IMR-90 (cell line): ENCODE measurements at regions not wholly inside any gene's neighbourhood (a gene's known extent, or its start where the extent isn't known, plus 50 kb on each side); places are given as distances from the start of the nearest gene placed in this dataset.

Source experiments
- ATAC-seq: fragments of 200-7000 bp; cut with Tn5 transposase; 2 replicates; pipeline ENCODE4 v1.9.1; 2020; ENCODE audit warnings: low read depth, mild to moderate bottlenecking, moderate library complexity
- BruUV-seq: library from RNA; stranded (reverse); fragments of 400-500 nt; replicated peaks from 2 replicates; lab custom pipeline; 2021; lab: Mats Ljungman, UMichigan
- CTCF ChIA-PET: fragments of 300-600 bp; formaldehyde crosslinking; extraction: SDS; loops from one replicate; lab custom pipeline; 2021; ENCODE audit warnings: antibody characterized with exemption; lab: Yijun Ruan, JAX
- POLR2A ChIA-PET: fragments of 300-600 bp; sonication (Branson Sonifier 250); formaldehyde crosslinking; loops from one replicate; lab custom pipeline; 2022; ENCODE audit warnings: antibody characterized with exemption; ENCODE audit not compliant: unreplicated experiment; lab: Charles Lee
- DNase-seq: peaks from one replicate; pipeline ENCODE4 v3.0.0; 2013
- H2AFZ ChIP-seq: replicated peaks from 2 replicates; pipeline ENCODE3; 2013; ENCODE audit warnings: low read length, mild to moderate bottlenecking; ENCODE audit not compliant: poor library complexity
- H2AK5ac ChIP-seq: 2 replicates; pipeline ENCODE4 v1.6.1; 2013; ENCODE audit warnings: low read depth, low read length, inconsistent platforms
- H2AK9ac ChIP-seq: replicated peaks from 2 replicates; pipeline ENCODE3; 2013; ENCODE audit warnings: mild to moderate bottlenecking, low read depth, low read length, moderate library complexity; ENCODE audit not compliant: poor library complexity
- H2BK120ac ChIP-seq: 2 replicates; pipeline ENCODE4 v1.6.1; 2013; ENCODE audit warnings: low read depth, low read length, inconsistent platforms
- H2BK15ac ChIP-seq: 3 replicates; pipeline ENCODE4 v1.6.1; 2013; ENCODE audit warnings: low read depth, low read length, inconsistent platforms
- H2BK20ac ChIP-seq: 2 replicates; pipeline ENCODE4 v1.6.1; 2013; ENCODE audit warnings: low read depth, mild to moderate bottlenecking, inconsistent platforms, low read length, moderate library complexity
- H2BK5ac ChIP-seq: 2 replicates; pipeline ENCODE4 v1.6.1; 2013; ENCODE audit warnings: mild to moderate bottlenecking, low read depth, low read length, inconsistent platforms; ENCODE audit not compliant: poor library complexity, severe bottlenecking
- H3K14ac ChIP-seq: replicated peaks from 2 replicates; pipeline ENCODE4 v1.6.1; 2013; ENCODE audit warnings: low read depth, low read length, inconsistent platforms
- H3K18ac ChIP-seq: 2 replicates; pipeline ENCODE4 v1.6.1; 2013; ENCODE audit warnings: low read depth, low read length, control low read depth
- H3K23ac ChIP-seq: 2 replicates; pipeline ENCODE4 v1.6.1; 2013; ENCODE audit warnings: low read depth, low read length, inconsistent platforms
- H3K27ac ChIP-seq: 2 replicates; pipeline ENCODE4 v1.5.1; 2013; ENCODE audit warnings: mild to moderate bottlenecking, control low read depth, low read length; ENCODE audit not compliant: insufficient read depth
- H3K27me3 ChIP-seq: 2 replicates; pipeline ENCODE4 v1.6.1; 2013; ENCODE audit warnings: low read length; ENCODE audit not compliant: control insufficient read depth, insufficient read depth
- H3K36me3 ChIP-seq: 2 replicates; pipeline ENCODE4 v1.6.1; 2013; ENCODE audit warnings: low read length, mixed read lengths; ENCODE audit not compliant: control insufficient read depth, insufficient read depth
- H3K4ac ChIP-seq: 2 replicates; pipeline ENCODE4 v1.6.1; 2013; ENCODE audit warnings: low read depth, low read length, inconsistent platforms
- H3K4me1 ChIP-seq: 2 replicates; pipeline ENCODE4 v1.6.1; 2013; ENCODE audit warnings: low read length, mixed read lengths; ENCODE audit not compliant: control insufficient read depth, insufficient read depth
- H3K4me2 ChIP-seq: 2 replicates; pipeline ENCODE4 v1.6.1; 2013; ENCODE audit warnings: low read depth, mild to moderate bottlenecking, control low read depth, low read length, moderate library complexity
- H3K4me3 ChIP-seq: 2 replicates; pipeline ENCODE4 v1.5.1; 2013; ENCODE audit warnings: low read depth, mild to moderate bottlenecking, control low read depth, low read length, moderate library complexity; ENCODE audit not compliant: insufficient read depth
- H3K56ac ChIP-seq: 2 replicates; pipeline ENCODE4 v1.6.1; 2013; ENCODE audit warnings: low read length, inconsistent platforms; ENCODE audit not compliant: insufficient read depth; ENCODE audit errors: extremely low read depth
- H3K79me1 ChIP-seq, 2 experiments: 2 replicates each; pipeline ENCODE4 v1.6.1; 2013; ENCODE audit warnings: low read length in 2 of 2, inconsistent platforms in 1 of 2, low read depth in 1 of 2
- H3K9ac ChIP-seq: 2 replicates; pipeline ENCODE4 v1.6.1; 2013; ENCODE audit warnings: low read depth, low read length, control low read depth
- H3K9me1 ChIP-seq: 2 replicates; pipeline ENCODE4 v1.6.1; 2013; ENCODE audit warnings: low read length, inconsistent platforms; ENCODE audit not compliant: insufficient read depth
- H3K9me3 ChIP-seq: 2 replicates; pipeline ENCODE4 v1.6.1; 2013; ENCODE audit warnings: low read length; ENCODE audit not compliant: control insufficient read depth, insufficient read depth
- H4K20me1 ChIP-seq: 2 replicates; pipeline ENCODE4 v1.6.1; 2013; ENCODE audit warnings: low read length, inconsistent platforms; ENCODE audit not compliant: insufficient read depth
- H4K5ac ChIP-seq: 2 replicates; pipeline ENCODE4 v1.6.1; 2013; ENCODE audit warnings: mild to moderate bottlenecking, low read depth, low read length, control low read depth
- H4K8ac ChIP-seq, 2 experiments: 2 replicates each; pipeline ENCODE4 v1.6.1; 2013; ENCODE audit warnings: low read depth in 2 of 2, low read length in 2 of 2, control low read depth in 1 of 2, inconsistent platforms in 1 of 2
- H4K91ac ChIP-seq: 2 replicates; pipeline ENCODE4 v1.6.1; 2013; ENCODE audit warnings: low read depth, low read length, inconsistent platforms; ENCODE audit not compliant: insufficient read depth
- MAFK ChIP-seq: IDR thresholded peaks from 2 replicates; pipeline ENCODE4 v1.6.1; 2012; ENCODE audit warnings: low read depth, low read length, improper control_type of control experiment
- WGBS, 2 experiments: methylation state at CpG; one replicate each; pipeline versions ENCODE4 v1.1.5 to v1.1.7; 2013; ENCODE audit warnings: missing lambda C conversion rate in 2 of 2; ENCODE audit not compliant: insufficient read length in 1 of 2; ENCODE audit errors: extremely low coverage in 2 of 2; 5-methylcytosine and 5-hydroxymethylcytosine counted together
- dilution Hi-C: fragments of 300-500 bp; cut with HindIII; formaldehyde crosslinking; loops from one replicate; pipeline ENCODE4 v1.14.3; 2018; ENCODE audit warnings: low sequenced_read_pairs; ENCODE audit not compliant: unreplicated experiment
- in situ Hi-C: fragments of 300-500 bp; cut with MboI; formaldehyde crosslinking; loops from 3 replicates; pipeline ENCODE4 v1.14.3; 2019; ENCODE audit warnings: low sequenced_read_pairs, inconsistent platforms, mixed read lengths
- intact Hi-C: fragments of 100-400 bp; cut with micrococcal nuclease; formaldehyde crosslinking; loops from 2 replicates; pipeline ENCODE4 v1.10.0; 2022
- TF ChIP-seq, protein P1 (sequence below): fragments of 150-350 bp; IDR thresholded peaks from 2 replicates; pipeline ENCODE4 v1.6.1; 2017; ENCODE audit warnings: mild to moderate bottlenecking, antibody characterized with exemption, low read length, low read depth

DNA sequence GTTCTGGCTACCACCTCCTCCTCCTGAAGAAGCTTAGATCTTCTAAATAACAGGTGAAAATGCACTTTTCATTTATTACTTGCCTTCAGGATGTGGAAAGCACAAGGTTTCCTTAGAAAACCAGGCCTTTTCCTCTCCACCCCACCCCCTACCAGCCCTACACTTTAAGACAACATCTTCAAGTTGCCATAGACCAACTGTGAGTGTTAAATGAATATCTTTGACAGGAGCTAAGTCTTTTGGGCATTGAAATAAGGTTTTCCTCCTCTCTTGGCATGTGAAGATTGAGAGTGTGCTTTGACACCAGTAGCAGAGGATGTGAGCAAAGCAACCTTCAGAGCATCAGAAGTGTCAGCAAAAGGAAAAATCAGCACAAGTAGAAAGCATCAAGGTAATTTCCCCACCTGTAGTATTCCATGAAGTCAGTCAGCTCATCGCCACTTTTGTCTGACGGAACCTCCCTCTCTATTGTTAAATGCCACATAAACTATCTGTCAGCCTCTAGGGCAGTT is 532.3 kb upstream of the MMS22L start:
- no peak overlapping the region for H3K9ac ChIP-seq
- 100% methylated on average over 1 of the region's 2 CpGs; no CpG with 5 or more reads in 1 of the 2 experiments for whole genome bisulfite sequencing, 2 experiments
- H3K36me3 ChIP-seq: no peaks in the 10 kb centered on the region
- H3K27me3 ChIP-seq: no peaks in the 10 kb centered on the region
- no peak overlapping the region for H3K4me2 ChIP-seq
- H3K14ac ChIP-seq: no peak overlapping the region
- intact Hi-C loops: no loop called here
- H2BK5ac ChIP-seq: no peak overlapping the region
- no peak overlapping the region for H2BK120ac ChIP-seq
- no peak overlapping the region for H4K5ac ChIP-seq
- ChIA-PET POLR2A (no interaction called here), CTCF (no interaction called here)
- no peak overlapping the region for H3K27ac ChIP-seq
- H3K9me1 ChIP-seq: no peaks in the 10 kb centered on the region
- no peak overlapping the region for H2AK9ac ChIP-seq
- H3K4ac ChIP-seq: no peak overlapping the region
- no peak for ATAC-seq
- H2AFZ ChIP-seq: no peak overlapping the region
- in situ Hi-C loops: no loop called here
- no peak overlapping the region for H3K56ac ChIP-seq
- TF ChIP-seq MAFK: no peak
- TF ChIP-seq, protein P1, sequence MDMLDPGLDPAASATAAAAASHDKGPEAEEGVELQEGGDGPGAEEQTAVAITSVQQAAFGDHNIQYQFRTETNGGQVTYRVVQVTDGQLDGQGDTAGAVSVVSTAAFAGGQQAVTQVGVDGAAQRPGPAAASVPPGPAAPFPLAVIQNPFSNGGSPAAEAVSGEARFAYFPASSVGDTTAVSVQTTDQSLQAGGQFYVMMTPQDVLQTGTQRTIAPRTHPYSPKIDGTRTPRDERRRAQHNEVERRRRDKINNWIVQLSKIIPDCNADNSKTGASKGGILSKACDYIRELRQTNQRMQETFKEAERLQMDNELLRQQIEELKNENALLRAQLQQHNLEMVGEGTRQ: no peak
- H3K9me3 ChIP-seq: no peaks in the 10 kb centered on the region
- no peak overlapping the region for H2BK15ac ChIP-seq
- no peak overlapping the region for H2AK5ac ChIP-seq
- dilution Hi-C loops: no loop called here
- no peaks in the 10 kb centered on the region for H3K79me1 ChIP-seq
- H2BK20ac ChIP-seq: no peak overlapping the region
- no peak for DNase-seq
- H4K91ac ChIP-seq: no peak overlapping the region
- H3K4me3 ChIP-seq: no peak overlapping the region
- no peak overlapping the region for H4K8ac ChIP-seq
- H3K23ac ChIP-seq: no peak overlapping the region
- BruUV-seq: no TSS peak
- no peak overlapping the region for H3K18ac ChIP-seq
- no peaks in the 10 kb centered on the region for H3K4me1 ChIP-seq
- no peaks in the 10 kb centered on the region for H4K20me1 ChIP-seq
